Effector CD8-positive, alpha-beta T cell (primary cell): ENCODE measurements at regions not wholly inside any gene's neighbourhood (a gene's known extent, or its start where the extent isn't known, plus 50 kb on each side); places are given as distances from the start of the nearest gene placed in this dataset.

Experiments
- DNase-seq: peaks from one replicate; lab custom pipeline; 2025; lab: John Stamatoyannopoulos, UW

DNA sequence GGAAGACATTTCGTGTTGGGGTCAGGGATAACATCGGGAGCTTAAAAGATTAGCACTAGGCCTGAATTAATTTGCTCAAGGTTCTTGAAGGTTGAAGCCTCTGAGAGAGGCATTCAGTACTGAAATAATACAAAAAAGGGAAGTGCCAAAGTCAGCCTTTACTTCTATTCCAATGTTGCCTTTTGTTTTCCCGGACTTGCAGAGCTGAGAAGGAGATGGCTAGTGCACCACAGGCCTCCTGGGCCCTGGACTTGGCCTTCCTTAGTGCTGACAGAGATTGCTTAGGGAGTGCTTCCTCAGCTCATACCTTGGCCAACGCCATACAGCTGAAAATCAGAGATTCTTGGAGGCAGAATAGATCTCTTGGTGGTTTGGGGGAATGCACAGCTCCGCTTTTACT lies 333.6 kb upstream of the TBL1XR1 start:
- DNase-seq: no peak

DNA sequence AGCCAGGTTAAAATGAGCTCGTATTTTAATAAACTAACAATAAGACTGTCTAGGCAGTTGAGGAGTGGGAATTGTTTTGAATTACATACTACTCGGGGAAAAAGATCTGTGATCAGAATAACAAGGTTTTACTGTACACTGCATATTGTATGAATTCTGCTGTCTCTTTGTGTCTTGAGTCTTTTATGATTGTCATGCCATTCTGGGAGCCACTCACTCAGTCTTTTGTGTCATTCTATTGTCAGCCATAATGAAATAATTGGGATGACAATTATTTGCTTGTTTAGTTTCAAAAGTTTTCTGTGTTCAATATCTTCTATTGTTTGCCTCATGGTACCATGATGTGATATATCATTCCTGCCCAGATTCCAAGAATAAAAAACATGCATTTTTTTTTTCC lies 339.6 kb upstream of the TBL1XR1 start:
- DNase-seq: no peak

DNA sequence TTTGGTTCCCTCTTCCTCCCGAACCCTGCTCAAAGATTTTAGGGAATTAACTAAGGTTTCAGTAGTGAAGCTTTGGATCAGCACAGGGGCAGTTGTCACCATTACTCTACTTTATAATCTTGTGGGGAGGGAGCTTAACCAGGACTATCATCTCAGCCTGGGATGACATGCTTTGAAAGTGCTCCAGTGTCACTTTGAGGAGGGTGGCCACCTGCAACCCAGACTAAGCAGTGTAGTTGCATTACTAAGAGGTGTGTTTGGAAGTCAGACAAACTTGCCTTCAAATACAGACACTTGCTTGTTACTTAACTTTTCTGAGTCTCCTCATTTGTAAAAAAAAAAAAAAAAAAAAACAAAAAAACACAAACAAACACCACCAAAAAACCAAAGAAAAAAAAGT lies 340.3 kb upstream of the TBL1XR1 start:
- no peak for DNase-seq

DNA sequence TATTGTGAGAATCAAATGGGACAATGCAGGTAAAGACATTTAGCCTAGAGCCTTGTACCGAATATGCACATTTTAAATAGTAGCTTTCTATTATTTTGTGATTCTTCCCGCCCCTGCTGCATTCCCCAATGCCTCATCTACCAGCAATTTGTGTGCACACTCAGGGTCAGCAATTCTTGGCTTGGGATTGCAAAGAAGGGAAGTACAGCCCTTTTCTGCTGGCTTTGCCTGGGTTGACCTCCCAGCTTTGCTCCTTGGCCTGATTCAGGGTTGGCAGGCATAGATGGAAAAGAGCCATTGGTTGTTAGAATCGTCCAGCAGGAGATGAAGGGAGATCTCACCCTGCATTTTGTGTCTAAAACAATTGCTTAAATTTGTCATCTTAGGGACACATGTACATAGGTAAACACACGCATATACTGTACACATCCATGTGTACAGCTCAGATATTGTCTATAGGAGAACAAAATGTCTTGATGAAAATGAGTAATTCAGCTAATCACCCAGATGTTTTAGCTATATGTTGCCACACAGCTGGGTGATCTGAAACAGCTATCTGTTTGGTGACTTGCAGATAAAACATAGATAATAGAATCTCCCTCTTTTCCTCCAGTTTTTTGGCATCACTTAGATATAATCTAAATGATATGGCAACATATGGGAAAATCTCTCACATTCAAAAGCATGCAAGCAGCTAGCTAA lies 340.9 kb upstream of the TBL1XR1 start:
- DNase-seq: no peak

DNA sequence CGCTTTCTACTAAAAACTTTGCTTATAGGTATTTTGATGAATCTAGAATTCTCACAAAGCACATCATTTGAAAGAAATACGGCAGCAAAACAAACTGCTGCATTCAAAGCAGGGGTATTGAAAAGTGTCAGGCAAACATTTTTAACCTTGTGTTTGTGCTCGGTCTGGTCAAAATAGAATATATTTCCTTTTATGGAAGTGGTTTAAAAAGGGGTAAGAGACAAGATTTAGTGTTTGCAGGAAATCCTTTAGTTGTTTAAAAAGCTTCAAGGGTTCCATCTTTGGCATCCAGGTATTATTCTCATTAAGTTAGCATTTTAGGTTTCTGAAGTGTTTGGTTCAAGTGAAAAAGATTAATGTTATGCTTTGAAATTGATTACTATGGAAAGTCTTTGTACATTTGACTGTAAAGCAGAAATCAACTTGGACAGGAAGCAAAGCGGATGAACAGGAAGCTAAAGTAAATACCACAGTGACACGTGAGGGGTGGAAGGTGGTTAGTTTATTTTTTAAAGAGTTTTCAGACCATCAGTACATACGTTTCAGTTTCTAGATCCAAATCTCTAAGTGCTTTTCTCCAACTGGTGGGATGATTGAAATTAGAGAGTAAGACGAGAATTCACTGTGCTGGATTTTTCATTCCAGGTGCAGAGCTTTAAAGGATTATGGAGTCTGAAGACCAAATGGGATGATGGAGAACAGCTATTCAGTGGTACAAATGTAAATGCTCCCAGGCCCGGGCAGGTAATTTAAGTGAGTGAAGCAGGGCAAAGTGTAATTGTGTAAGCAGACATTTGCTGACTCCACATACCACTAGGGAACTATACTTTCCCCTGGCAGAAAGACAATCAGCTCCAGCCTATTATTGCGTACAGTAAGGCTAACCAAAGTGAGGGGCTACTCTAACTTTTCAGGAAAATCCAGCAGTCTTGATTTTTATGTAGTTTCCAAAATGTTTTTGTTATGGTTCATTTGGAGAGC lies 341.8 kb upstream of the TBL1XR1 start:
- DNase-seq: no peak

DNA sequence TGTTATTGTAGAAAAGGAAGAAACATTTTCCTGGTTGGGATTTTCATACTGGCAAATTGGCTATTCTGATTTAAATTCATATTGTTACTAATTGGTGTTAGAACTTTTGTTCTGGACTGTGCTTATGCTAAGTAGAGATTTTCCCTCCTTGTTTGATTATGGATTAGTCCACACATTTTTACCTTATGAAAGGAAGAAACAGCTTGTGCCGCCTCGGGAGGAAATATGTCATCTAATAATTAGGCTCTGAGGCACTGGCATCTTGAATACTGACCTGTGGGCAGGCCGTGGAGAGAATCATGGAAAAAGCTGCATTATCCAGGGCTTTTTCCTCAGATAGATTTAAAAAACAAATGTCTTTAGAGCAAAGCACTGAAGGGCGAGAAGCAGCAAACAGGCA lies 344.3 kb upstream of the TBL1XR1 start:
- DNase-seq: no peak

DNA sequence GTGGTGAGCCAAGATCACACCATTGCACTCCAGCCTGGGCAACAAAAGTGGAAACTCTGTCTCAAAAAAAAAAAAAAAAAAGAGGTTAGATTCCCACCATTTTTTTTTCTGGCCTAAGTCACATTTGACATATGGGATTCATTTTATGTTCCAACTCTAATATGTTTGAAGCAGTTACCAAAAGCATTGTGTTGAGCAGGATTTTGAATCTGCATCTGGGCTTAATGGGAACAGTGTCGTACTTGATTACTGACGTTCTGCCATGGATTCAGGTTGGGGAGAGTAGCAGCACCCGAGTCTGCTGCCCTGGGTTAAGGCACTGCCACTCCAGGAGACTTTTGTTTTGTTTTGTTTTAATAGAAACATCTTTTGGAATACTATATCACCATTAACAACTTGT lies 348.7 kb upstream of the TBL1XR1 start:
- no peak for DNase-seq

DNA sequence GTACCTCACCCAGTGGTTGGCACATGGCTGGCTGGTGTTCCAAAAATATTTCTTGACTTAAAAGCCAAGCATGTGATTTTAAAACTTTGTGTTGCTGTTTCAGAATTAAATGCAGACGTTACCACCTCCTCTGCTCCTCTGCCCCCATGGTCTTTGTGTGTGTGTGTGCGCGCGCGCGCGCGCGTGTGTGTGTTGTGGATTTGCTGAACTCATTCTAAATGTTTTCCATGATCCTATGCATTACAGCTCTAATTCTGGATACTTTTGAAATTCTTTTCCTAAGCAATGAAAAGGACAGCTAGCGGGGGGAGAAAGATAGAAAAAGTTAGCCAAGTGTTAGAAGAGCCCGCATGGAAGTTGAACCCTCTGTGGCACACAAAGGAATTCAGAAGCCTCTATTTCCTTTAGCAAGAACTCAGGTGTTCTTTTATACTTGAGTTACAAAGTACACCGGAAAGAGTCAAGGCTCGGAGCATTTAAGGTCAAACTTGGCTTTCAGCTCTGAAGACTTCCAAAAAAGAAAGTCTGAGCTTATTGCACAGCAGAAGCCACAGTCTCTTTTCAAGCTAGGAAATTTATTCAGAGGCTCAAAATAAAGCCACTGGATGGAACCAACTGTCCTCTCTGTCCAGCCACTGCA lies 350.5 kb upstream of the TBL1XR1 start:
- DNase-seq: no peak

DNA sequence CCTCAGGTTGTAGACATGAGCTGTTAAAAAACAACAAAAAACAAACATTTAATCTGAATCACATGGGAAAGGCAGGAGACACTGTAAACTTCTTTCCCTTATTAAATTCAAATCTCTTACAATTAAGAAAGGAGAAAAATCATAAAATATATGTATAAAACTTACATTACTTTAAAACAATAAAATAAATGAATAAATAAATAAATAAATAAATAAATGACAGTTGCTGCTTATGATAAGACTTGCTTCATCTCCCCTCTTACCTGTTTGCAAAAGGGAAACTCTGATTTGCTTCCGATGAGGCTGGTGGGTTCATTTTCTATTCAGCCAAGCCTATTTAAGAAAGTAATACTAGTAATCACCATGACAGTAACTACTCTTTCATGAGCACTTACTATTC lies 353.4 kb upstream of the TBL1XR1 start:
- DNase-seq: no peak

DNA sequence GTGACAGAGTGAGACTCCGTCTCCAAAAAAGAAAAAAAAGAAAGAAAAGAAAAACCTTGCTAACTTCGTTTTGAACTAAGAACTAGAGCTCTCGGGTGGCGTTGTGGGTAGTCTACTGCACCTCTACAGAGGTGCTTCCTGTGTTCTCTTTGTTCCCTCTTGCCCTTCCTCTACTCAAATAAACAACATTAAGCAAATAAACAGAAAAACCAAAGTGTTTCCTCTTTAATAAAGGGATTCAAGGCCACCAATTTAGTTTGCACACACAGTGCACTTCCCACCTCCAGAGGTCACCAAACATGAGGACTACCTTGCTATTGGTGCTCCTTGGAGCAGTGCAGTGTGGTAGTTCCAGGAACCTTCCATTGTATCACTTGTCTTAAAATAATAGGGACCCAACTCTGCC lies 354.2 kb upstream of the TBL1XR1 start:
- no peak for DNase-seq

DNA sequence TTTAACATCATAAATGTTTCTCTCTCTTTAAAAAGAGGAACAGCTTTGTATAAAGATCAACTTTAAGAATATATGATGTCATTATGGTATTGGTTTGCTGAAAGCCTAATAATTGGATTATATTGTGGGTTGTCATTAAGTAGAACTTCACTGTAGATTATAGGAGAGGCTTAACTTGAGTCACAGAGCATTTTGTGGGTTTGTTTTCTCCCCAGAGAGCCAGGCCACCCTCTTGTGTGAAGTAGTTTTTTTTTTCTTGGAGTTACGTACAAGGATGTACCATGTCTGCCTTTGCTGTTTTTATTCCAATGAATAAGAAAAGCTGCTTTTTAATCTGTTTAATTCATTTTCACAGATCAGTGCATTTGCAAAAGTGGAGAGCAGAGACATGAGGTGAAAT lies 354.8 kb upstream of the TBL1XR1 start:
- DNase-seq: no peak

DNA sequence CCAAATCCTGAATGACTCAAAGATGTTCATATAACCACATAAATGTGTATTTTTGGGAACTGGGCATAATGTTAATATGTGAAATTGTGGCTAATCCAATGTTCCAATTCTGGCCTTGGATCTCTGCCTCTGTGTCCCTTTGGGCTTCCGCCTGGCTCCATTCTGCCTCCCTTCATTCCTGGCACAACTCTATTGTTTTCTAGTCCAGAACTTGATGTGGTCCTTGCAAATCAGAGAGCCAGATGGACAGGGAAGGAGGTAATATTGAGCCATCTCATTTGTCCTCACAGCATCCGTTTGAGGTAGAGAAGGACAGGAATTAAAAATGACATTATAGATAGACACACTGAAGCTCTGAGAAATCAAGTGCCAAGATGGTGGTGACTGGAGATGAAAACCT lies 355.7 kb upstream of the TBL1XR1 start:
- DNase-seq: no peak

DNA sequence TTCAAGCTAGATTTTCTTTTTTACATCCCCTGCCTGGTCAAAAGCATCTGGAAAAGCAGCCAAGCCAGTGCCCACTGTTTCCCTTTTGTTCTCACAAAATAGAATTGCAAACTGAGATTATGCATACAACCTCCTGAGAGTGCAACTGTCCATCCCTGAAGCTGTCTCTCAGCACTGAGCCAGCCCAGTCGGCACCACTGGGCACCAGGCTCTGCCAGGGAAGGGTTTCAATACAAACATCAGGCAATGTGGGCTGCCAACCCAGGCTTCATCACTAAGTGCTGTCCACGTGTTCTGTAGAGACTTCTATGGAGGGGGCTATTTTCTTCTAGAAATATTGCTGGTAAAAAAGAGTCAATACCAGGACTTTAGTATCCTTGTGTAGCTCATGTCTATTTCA lies 356.3 kb upstream of the TBL1XR1 start:
- DNase-seq: no peak

DNA sequence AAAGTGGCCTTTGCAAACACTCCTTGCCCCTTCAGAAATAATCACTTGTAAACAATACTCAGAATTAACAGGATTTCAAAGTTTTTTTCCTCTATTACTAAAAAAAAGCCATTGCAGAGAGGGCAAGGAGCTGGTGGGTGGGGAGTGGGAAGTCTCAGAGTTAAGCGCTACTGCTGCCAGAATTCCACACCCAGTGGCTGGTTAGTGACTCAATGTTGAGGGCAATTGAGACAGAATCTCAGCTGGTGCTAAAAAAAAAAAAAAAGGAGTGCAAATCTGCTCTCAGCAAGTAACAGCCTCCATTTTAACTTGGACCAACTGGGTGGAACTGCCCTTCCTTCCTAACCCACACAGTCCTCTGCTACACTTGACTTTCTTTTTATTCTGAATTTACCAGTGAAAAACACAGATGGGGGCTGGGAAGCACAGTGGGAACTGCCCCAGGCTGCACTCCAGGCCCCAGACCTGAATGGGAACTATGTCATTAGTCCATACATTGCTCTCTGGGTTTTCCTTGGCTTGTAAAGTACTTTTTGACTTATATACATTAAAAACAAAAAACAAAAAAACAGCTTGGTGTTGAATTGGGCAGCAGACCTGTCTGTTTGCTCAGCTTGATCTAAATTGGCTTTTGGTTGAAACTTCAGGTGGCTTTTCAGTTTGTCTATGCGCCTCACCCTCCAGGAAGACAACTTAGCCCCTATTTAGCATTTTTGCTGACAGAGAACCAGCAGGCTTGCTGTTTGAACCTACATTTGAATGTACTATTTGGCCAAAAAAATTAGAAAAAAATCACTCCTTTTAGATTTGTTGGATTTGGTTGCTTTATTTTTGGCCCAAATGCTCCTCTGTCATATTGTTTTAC lies 357.8 kb upstream of the TBL1XR1 start:
- DNase-seq: no peak

DNA sequence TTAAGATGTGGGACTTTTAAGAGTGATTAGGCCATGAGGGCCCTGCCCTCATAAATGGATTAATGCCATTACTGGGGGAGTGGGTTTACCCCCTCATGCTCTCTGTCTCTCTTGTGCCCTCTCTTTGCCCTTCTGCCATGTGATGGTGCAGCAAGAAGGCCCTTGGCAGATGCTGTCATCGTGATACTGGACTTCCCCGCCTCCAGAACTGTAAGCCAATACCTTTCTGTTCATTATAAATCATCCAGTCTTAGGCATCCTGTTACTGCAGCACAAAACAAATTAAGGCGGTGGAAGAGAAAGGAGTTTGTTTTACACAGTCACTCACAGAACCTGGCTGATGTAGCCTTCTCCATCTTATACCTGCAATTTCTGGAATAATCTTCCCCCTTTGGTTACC lies 360.3 kb upstream of the TBL1XR1 start:
- DNase-seq: no peak

DNA sequence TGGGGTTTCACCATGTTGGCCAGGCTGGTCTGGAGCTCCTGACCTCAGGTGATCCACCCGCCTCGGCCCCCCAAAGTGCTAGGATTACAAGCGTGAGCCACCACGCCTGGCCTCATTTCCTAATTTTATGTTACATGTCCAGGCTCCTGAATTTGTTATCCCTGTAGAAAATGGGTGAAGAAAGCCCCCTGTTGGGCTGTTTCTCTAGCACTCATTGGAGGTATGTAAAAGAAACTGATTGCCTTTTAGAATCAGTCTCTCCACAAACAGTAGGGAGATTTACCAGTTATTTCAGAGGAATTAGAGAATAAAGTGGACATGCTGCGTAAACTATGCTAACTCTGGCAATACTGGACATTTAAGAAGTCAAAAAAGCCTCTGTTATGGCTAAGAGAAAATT lies 364.1 kb upstream of the TBL1XR1 start:
- no peak for DNase-seq

DNA sequence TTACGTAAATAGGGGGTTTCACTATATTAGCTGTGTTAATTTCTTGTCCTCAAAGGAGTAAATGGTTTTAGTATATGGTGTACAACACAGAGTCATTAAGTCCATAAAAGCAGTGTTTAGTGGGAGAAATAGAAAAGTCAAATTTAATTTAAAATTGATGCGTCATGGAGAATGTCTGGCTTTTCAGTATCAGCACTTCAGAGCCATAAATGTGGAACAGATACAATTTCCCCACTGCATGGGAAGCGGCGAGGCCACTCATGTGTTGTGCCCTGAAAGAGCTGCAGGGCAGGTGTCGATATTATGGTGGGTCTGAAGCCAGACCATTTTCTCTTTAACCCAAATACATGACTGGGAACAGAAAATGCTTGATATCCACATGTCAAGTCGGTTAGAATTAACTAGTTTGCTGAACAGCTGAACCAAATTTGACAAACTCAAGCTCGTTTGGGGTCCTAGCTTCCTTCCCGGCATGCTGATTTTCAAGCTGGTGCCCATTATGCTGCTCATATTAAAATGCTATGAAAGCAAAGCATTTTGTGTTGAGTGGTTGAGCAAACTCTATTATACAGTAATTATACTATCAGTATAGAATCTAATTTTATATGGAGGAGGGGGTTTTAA lies 364.6 kb upstream of the TBL1XR1 start:
- DNase-seq: no peak

DNA sequence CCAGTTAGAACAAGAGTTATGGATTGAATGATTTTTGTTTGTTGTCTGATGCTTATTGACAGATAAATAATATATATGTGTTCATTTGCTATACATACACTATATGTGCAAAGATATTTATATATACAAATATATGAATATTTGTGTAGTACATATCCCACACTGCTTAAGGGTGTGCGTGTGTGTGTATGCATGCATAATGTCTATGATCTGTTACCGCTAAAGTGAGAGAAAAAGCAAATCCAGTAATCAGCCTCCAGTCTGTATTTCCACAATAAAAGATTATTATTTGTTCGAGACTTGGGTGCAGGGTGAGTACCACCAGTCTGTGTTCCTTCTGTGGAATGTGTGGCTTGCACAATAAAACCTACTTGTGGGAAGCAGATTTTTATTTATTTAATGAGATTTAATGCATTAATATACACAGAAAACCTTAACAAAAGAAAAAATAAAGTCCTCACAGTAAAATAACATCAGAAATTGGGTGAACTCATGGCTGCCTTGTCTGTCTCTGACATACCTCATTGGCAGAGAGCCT lies 366.0 kb upstream of the TBL1XR1 start:
- DNase-seq: no peak

DNA sequence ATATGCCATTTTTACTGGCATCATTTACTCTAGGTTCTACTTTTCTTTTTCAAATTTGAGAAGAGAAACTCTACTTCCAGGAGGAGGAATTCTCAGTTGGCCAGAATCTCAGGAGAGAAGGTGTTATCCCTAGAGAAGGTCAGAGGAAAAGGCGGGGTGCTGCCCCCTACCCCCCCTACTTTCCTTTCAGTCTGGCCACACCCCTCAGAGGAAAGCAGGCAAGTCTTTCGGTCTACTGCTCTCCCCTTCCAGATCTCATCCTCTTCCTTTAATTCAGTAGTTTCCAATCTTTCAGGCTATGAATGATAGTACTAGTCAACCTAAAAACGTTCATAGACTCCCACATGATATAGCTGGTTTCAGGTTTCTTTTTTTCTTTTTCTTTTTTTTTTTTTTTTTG lies 366.5 kb upstream of the TBL1XR1 start:
- no peak for DNase-seq

DNA sequence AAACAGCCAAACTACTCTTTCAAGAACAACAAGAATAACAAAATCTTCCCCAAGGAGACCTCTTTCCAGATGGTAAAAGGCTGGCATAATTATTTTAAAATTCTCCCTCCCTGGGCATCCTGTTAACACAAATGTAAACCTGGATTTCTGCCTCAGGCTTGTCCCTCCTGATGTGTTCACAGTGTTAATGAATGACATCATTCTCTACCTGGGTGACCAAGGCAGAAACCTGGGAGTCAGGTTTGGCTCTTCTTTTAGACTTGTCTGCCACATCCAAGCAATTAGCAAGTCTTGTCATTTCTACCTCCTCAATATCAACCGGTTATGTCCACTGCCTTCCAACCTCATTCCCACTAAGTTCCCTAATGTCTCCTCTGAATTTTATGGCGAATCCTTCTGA lies 368.7 kb upstream of the TBL1XR1 start:
- no peak for DNase-seq

DNA sequence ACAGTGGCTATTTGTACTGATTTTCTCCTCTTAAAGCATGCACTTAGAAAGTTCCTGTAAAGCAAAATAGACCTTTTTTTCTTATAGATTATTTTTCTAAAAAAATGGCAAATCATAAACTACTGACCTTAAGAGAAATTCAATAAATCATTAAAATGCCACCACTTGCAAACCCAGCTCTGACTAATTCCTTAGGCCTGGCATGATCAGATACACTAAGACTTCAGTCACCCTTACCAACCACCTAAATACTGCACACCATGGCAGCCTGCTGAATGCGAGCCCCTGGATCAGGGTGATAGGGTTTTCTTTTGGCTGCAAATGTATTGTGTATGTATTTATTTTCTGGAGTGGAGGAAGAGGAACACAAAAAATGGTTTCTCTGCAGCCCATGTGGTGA lies 370.6 kb upstream of the TBL1XR1 start:
- no peak for DNase-seq
